ENCODE measurements at regions not wholly inside any gene's neighbourhood (a gene's known extent, or its start where the extent isn't known, plus 50 kb on each side); places are given as distances from the start of the nearest gene placed in this dataset.
A peak's percentile ranks its signal among the peaks of the same experiment; 100 is the strongest.
"Not testable (repeated sequence)": the region's sequence is repeated elsewhere in the genome, so short reads cannot be mapped to it uniquely, and the experiment has no call there.

GRCh38 chr2:224650815-224651439, 65.2 kb downstream of the CCDC195 start:
- intact Hi-C loops (cut with micrococcal nuclease): loop anchor here (1.0 to 5.0 kb wide), 6 partner anchors 66 to 1011 kb away; partner anchors contain the start of gene CUL3
- no peak overlapping the region for H3K4me3 Mint-ChIP-seq
- DNase-seq (ENCODE audit: low spot score): no peak

GRCh38 chr2:224647684-224648083, 62.5 kb upstream of the CUL3 start:
- H3K27me3 Mint-ChIP-seq (ENCODE audit: insufficient read depth); intact Hi-C loops (cut with micrococcal nuclease); DNase-seq (ENCODE audit: low spot score); H3K4me1 Mint-ChIP-seq (ENCODE audit: low read depth); H3K9me3 Mint-ChIP-seq; H3K27ac Mint-ChIP-seq; H3K36me3 Mint-ChIP-seq (ENCODE audit: low read depth); H3K4me3 Mint-ChIP-seq: not testable (repeated sequence)

More at GRCh38 chr2:224650815-224651439, 65.2 kb downstream of the CCDC195 start:
- H3K27ac Mint-ChIP-seq: no peak overlapping the region
- no peaks in the 10 kb centered on the region for H3K4me1 Mint-ChIP-seq (ENCODE audit: low read depth)
- H3K9me3 Mint-ChIP-seq: no peaks in the 10 kb centered on the region
- no peaks in the 10 kb centered on the region for H3K27me3 Mint-ChIP-seq (ENCODE audit: insufficient read depth)
- no peaks in the 10 kb centered on the region for H3K36me3 Mint-ChIP-seq (ENCODE audit: low read depth)

- Mint-ChIP-seq H3K9me3 (no peaks in the 10 kb centered on the region), H3K4me3 (no peak overlapping the region), H3K27me3 (ENCODE audit: insufficient read depth) (peaks cover 4% of the 10 kb centered on the region), H3K36me3 (ENCODE audit: low read depth) (no peaks in the 10 kb centered on the region), H3K27ac (no peak overlapping the region), H3K4me1 (ENCODE audit: low read depth) (no peaks in the 10 kb centered on the region)
- intact Hi-C loops (cut with micrococcal nuclease): no loop called here
- DNase-seq (ENCODE audit: low spot score): no peak
Observed at GRCh38 chr2:224646242-224646846, 61.2 kb upstream of the CUL3 start.

GRCh38 chr2:224645722-224646121, 60.6 kb upstream of the CUL3 start:
- peaks cover 4% of the 10 kb centered on the region for H3K27me3 Mint-ChIP-seq (ENCODE audit: insufficient read depth)
- no peaks in the 10 kb centered on the region for H3K4me1 Mint-ChIP-seq (ENCODE audit: low read depth)
- H3K4me3 Mint-ChIP-seq: no peak overlapping the region
- no peaks in the 10 kb centered on the region for H3K9me3 Mint-ChIP-seq
- H3K36me3 Mint-ChIP-seq (ENCODE audit: low read depth): no peaks in the 10 kb centered on the region
- H3K27ac Mint-ChIP-seq: no peak overlapping the region
- intact Hi-C loops (cut with micrococcal nuclease): no loop called here
- no peak for DNase-seq (ENCODE audit: low spot score)

- H3K27ac Mint-ChIP-seq: no peak overlapping the region
- intact Hi-C loops (cut with micrococcal nuclease): no loop called here
Observed at GRCh38 chr2:224640679-224641078, 55.5 kb upstream of the CUL3 start.

GRCh38 chr2:224638301-224638823, 53.2 kb upstream of the CUL3 start:
- Mint-ChIP-seq H3K4me1 (ENCODE audit: low read depth) (peaks cover 11% of the 10 kb centered on the region), H3K36me3 (ENCODE audit: low read depth) (no peaks in the 10 kb centered on the region), H3K4me3 (peak overlapping the region; percentile 51), H3K27me3 (ENCODE audit: insufficient read depth) (peaks cover 4% of the 10 kb centered on the region), H3K27ac (peak overlapping the region; percentile 87), H3K9me3 (no peaks in the 10 kb centered on the region)
- no peak for DNase-seq (ENCODE audit: low spot score)
- intact Hi-C loops (cut with micrococcal nuclease): loop anchor here (1.0 kb wide), 1 partner anchor 53 kb away; the partner anchor contains the start of gene CUL3

More at GRCh38 chr2:224640679-224641078, 55.5 kb upstream of the CUL3 start:
- Mint-ChIP-seq H3K36me3 (ENCODE audit: low read depth) (no peaks in the 10 kb centered on the region), H3K27me3 (ENCODE audit: insufficient read depth) (peaks cover 4% of the 10 kb centered on the region), H3K4me3 (no peak overlapping the region), H3K9me3 (no peaks in the 10 kb centered on the region), H3K4me1 (ENCODE audit: low read depth) (peaks cover 11% of the 10 kb centered on the region)
- DNase-seq (ENCODE audit: low spot score): no peak

All from activated T-helper 1 cell treated with anti-CD3 and anti-CD28 coated beads, Interleukin-12 subunit alpha, Interleukin-12 subunit beta, Interleukin-2, Interleukin-4 antibody, amounts not matched to agents 30 ng/mL and 10 ng/mL and 1 ng/mL, durations not matched to agents 14 hours and 24 hours and 36 hours (primary cell).